Transverse colon (tissue), 4 donors: ENCODE measurements at regions not wholly inside any gene's neighbourhood (a gene's known extent, or its start where the extent isn't known, plus 50 kb on each side); places are given as distances from the start of the nearest gene placed in this dataset.

Source experiments
- EP300 ChIP-seq: sonication (generic); formaldehyde crosslinking; IDR thresholded peaks from one replicate; pipeline ENCODE4 v1.6.1; 2017; ENCODE audit warnings: antibody characterized with exemption, low read depth
- POLR2AphosphoS5 ChIP-seq, 3 donors: sonication (generic); formaldehyde crosslinking; IDR thresholded peaks; one replicate each; pipeline ENCODE4 v1.6.1; 2016; ENCODE audit warnings: antibody characterized with exemption in 3 of 3
- TF ChIP-seq, protein P1 (sequence below), 5 experiments: fragments of 200-600 bp in 3 of 5; fragments of 450-650 bp in 2 of 5; sonication (generic) in 3 of 5; IDR thresholded peaks; 1 replicate in 2 of 5; 2 replicates in 3 of 5; pipeline ENCODE4 v1.5.1; 2016 to 2017; ENCODE audit warnings: antibody characterized with exemption in 5 of 5, inconsistent platforms in 3 of 5, mild to moderate bottlenecking in 2 of 5, moderate library complexity in 1 of 5

DNA sequence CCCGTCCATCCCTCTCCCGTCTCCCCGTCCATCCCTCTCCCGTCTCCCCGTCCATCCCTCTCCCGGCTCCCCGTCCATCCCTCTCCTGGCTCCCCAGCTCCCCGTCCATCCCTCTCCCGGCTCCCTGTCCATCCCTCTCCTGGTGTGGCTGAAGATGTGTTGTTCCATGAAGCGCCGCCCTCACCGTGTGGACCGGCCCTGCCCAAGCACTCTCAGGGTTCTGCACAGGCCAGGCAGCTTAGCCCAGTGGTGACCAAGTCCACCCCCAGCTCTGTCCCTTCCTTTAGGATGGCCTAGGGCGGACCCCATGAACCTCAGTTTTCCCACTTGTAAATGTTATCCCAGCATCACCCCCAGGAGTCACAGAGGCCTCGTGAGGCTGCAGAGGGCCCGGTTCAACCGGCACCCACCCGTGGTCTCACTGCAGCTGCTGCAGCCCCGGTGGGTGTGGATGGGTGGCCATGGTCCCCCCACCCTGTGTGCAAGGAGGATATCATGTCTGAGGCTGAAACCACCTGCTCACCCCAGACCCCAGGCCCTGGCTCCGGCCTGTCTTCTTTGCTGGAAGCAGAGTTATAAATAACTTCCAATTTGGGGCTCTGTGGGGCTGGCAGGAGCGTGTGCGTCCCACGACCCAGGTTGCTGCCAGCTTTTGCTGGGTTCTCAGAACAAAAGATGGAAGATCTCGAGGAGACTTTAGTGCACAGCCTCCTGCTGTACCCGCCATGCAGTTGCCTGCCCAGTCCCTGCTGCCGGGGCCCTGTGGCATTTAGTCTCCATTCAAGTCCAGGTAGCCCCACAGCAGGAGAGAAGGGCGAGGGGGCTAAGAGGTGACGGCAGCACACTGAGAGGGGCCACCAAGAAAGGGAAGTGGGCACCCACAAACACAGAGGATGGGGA lies 1147.8 kb downstream of the BRD1 start:
- TF ChIP-seq, protein P1, sequence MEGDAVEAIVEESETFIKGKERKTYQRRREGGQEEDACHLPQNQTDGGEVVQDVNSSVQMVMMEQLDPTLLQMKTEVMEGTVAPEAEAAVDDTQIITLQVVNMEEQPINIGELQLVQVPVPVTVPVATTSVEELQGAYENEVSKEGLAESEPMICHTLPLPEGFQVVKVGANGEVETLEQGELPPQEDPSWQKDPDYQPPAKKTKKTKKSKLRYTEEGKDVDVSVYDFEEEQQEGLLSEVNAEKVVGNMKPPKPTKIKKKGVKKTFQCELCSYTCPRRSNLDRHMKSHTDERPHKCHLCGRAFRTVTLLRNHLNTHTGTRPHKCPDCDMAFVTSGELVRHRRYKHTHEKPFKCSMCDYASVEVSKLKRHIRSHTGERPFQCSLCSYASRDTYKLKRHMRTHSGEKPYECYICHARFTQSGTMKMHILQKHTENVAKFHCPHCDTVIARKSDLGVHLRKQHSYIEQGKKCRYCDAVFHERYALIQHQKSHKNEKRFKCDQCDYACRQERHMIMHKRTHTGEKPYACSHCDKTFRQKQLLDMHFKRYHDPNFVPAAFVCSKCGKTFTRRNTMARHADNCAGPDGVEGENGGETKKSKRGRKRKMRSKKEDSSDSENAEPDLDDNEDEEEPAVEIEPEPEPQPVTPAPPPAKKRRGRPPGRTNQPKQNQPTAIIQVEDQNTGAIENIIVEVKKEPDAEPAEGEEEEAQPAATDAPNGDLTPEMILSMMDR (IDR thresholded peaks at IDR 0.05): no peak
- TF ChIP-seq POLR2AphosphoS5 (IDR thresholded peaks at IDR 0.05): no peak
- no peak for TF ChIP-seq EP300
